ENCODE measurements at regions not wholly inside any gene's neighbourhood (a gene's known extent, or its start where the extent isn't known, plus 50 kb on each side); places are given as distances from the start of the nearest gene placed in this dataset.

GRCh38 chr11:39434466-39434865 is 2025.0 kb downstream of the LRRC4C start:
- Mint-ChIP-seq H3K36me3 (peaks cover 44% of the 10 kb centered on the region), H3K9me3 (peaks cover 68% of the 10 kb centered on the region), H3K4me1 (peaks cover 3% of the 10 kb centered on the region; the same call in 1 of the 2 replicates), H3K4me3 (no peak overlapping the region), H3K27ac (no peak overlapping the region), H3K27me3 (ENCODE audit: low read depth) (peaks cover 2% of the 10 kb centered on the region; the same call in 1 of the 2 replicates)
- CTCF ChIA-PET: no interaction called here
- ATAC-seq (no peak), DNase-seq (ENCODE audit: low spot score) (no peak)
- TF ChIP-seq CTCF (IDR thresholded peaks at IDR 0.05): no peak
- TF ChIP-seq GRHL2 (CRISPR knock-in tag; IDR thresholded peaks at IDR 0.05; ENCODE audit: insufficient replicate concordance, severe bottlenecking): no peak
- TF ChIP-seq ZNF416 (CRISPR knock-in tag; IDR thresholded peaks at IDR 0.05): no peak
- no peak for TF ChIP-seq CDX4 (CRISPR knock-in tag; IDR thresholded peaks at IDR 0.05; ENCODE audit: borderline replicate concordance)
- no peak for TF ChIP-seq ETV6 (CRISPR knock-in tag; IDR thresholded peaks at IDR 0.05)
- no peak for TF ChIP-seq TP53 (CRISPR knock-in tag; IDR thresholded peaks at IDR 0.05)
- TF ChIP-seq ELF4 (CRISPR knock-in tag; IDR thresholded peaks at IDR 0.05; ENCODE audit: low read depth): no peak
- TF ChIP-seq HMGA2 (CRISPR knock-in tag; IDR thresholded peaks at IDR 0.05): no peak
- TF ChIP-seq ZNF232 (CRISPR knock-in tag; IDR thresholded peaks at IDR 0.05): no peak
- no peak for TF ChIP-seq RORB (CRISPR knock-in tag; IDR thresholded peaks at IDR 0.05)
- TF ChIP-seq IRF1 (CRISPR knock-in tag; IDR thresholded peaks at IDR 0.05): no peak
- TF ChIP-seq PREB (CRISPR knock-in tag; IDR thresholded peaks at IDR 0.05; ENCODE audit: borderline replicate concordance): no peak
- POLR2A ChIA-PET: no interaction called here

GRCh38 chr11:39432929-39433328 is 2026.5 kb downstream of the LRRC4C start:
- ChIA-PET POLR2A (no interaction called here), CTCF (no interaction called here)
- H3K4me1 Mint-ChIP-seq: peaks cover 3% of the 10 kb centered on the region; the same call in 1 of the 2 replicates
- no peak for DNase-seq (ENCODE audit: low spot score)
- peaks cover 47% of the 10 kb centered on the region for H3K36me3 Mint-ChIP-seq
- no peak overlapping the region for H3K27ac Mint-ChIP-seq
- no peaks in the 10 kb centered on the region; the same call in 1 of the 2 replicates for H3K27me3 Mint-ChIP-seq (ENCODE audit: low read depth)
- H3K4me3 Mint-ChIP-seq: no peak overlapping the region
- no peak for ATAC-seq
- H3K9me3 Mint-ChIP-seq: peaks cover 67% of the 10 kb centered on the region
- no peak for TF ChIP-seq ZNF263 (CRISPR knock-in tag; IDR thresholded peaks at IDR 0.05; ENCODE audit: low read depth)
- no peak for TF ChIP-seq MLX (CRISPR knock-in tag; IDR thresholded peaks at IDR 0.05)
- TF ChIP-seq ZNF671 (CRISPR knock-in tag; IDR thresholded peaks at IDR 0.05): no peak
- no peak for TF ChIP-seq STAT6 (CRISPR knock-in tag; conservative IDR thresholded peaks at IDR 0.05; ENCODE audit: low read depth)
- TF ChIP-seq GABPB1 (CRISPR knock-in tag; IDR thresholded peaks at IDR 0.05): no peak
- no peak for TF ChIP-seq ZNF425 (CRISPR knock-in tag; conservative IDR thresholded peaks at IDR 0.05)
- no peak for TF ChIP-seq CDX4 (CRISPR knock-in tag; IDR thresholded peaks at IDR 0.05; ENCODE audit: borderline replicate concordance)
- no peak for TF ChIP-seq FOXP1 (CRISPR knock-in tag; IDR thresholded peaks at IDR 0.05; ENCODE audit: borderline replicate concordance)
- TF ChIP-seq ATF1 (CRISPR knock-in tag; IDR thresholded peaks at IDR 0.05): no peak
- TF ChIP-seq EMX1 (CRISPR knock-in tag; IDR thresholded peaks at IDR 0.05): no peak
- TF ChIP-seq JAZF1 (CRISPR knock-in tag; IDR thresholded peaks at IDR 0.05): no peak
- no peak for TF ChIP-seq PRRX2 (CRISPR knock-in tag; IDR thresholded peaks at IDR 0.05)
- no peak for TF ChIP-seq ZNF219 (CRISPR knock-in tag; IDR thresholded peaks at IDR 0.05; ENCODE audit: borderline replicate concordance)
- TF ChIP-seq SP1 (CRISPR knock-in tag; conservative IDR thresholded peaks at IDR 0.05): no peak
- no peak for TF ChIP-seq TEAD4 (CRISPR knock-in tag; IDR thresholded peaks at IDR 0.05)
- no peak for TF ChIP-seq ZNF121 (CRISPR knock-in tag; IDR thresholded peaks at IDR 0.05)
- no peak for TF ChIP-seq SOX15 (CRISPR knock-in tag; IDR thresholded peaks at IDR 0.05)

Measured in WTC11 (cell line).